ENCODE measurements at regions not wholly inside any gene's neighbourhood (a gene's known extent, or its start where the extent isn't known, plus 50 kb on each side); places are given as distances from the start of the nearest gene placed in this dataset.

DNA sequence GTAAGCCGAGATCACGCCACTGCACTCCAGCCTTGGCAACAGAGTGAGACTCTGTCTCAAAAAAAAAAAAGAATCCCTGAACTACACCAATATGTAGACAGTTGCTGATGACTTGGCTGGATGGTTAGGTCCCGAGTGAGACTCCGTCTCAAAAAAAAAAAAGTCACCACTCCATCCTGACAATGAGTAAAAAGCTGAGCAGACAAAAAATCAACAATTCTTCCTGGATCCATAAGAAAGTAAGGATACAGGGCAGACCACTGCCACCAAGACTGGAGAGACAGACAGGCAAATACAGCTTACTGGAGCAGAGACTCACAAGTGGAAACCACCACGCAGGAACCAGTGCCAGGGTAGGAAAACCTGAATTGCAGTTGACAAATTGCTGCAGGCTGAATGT, 67.1 kb upstream of the ERCC4 start:
- Histone ChIP-seq H3K36me3 (ENCODE audit: control insufficient read depth, insufficient read depth, low read length) (no peaks in the 10 kb centered on the region), H3K4me3 (replicated peaks; ENCODE audit: low read depth, low read length) (no peak overlapping the region), H3K27me3 (replicated peaks; ENCODE audit: control insufficient read depth, insufficient read depth, low read length) (no peaks in the 10 kb centered on the region; the same call in 1 of the 2 replicates)
- no peak for DNase-seq (ENCODE audit: extremely low read depth, insufficient read length)
- TF ChIP-seq, protein P1, sequence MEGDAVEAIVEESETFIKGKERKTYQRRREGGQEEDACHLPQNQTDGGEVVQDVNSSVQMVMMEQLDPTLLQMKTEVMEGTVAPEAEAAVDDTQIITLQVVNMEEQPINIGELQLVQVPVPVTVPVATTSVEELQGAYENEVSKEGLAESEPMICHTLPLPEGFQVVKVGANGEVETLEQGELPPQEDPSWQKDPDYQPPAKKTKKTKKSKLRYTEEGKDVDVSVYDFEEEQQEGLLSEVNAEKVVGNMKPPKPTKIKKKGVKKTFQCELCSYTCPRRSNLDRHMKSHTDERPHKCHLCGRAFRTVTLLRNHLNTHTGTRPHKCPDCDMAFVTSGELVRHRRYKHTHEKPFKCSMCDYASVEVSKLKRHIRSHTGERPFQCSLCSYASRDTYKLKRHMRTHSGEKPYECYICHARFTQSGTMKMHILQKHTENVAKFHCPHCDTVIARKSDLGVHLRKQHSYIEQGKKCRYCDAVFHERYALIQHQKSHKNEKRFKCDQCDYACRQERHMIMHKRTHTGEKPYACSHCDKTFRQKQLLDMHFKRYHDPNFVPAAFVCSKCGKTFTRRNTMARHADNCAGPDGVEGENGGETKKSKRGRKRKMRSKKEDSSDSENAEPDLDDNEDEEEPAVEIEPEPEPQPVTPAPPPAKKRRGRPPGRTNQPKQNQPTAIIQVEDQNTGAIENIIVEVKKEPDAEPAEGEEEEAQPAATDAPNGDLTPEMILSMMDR (IDR thresholded peaks at IDR 0.05; ENCODE audit: insufficient read depth, low read length, poor library complexity, severe bottlenecking): no peak

DNA sequence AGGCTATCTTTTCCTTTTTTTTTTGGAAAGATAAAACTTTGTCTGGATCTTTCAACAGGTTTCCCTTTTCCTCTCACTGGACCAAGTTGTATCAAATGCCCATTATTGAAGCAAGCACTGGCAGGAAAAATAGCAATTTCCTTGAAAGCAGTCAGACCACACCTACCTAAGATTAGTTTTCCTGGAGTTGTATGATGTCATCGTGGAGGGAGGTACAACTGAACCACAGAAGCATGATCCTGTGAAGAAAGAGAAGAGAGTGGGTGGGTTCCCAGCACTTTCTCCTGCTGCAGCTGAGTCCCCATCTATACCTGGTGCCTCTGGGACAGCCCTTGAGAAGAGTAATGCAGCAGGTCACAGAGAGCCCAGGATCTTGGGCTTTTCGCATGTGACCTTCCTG, 63.6 kb upstream of the ERCC4 start:
- H3K27me3 ChIP-seq (replicated peaks; ENCODE audit: control insufficient read depth, insufficient read depth, low read length): no peaks in the 10 kb centered on the region
- H3K36me3 ChIP-seq (ENCODE audit: control insufficient read depth, insufficient read depth, low read length): no peaks in the 10 kb centered on the region
- H3K4me3 ChIP-seq (replicated peaks; ENCODE audit: low read depth, low read length): no peak overlapping the region
- TF ChIP-seq, protein P1 (IDR thresholded peaks at IDR 0.05; ENCODE audit: insufficient read depth, low read length, poor library complexity, severe bottlenecking): no peak
- DNase-seq (ENCODE audit: extremely low read depth, insufficient read length): no peak

DNA sequence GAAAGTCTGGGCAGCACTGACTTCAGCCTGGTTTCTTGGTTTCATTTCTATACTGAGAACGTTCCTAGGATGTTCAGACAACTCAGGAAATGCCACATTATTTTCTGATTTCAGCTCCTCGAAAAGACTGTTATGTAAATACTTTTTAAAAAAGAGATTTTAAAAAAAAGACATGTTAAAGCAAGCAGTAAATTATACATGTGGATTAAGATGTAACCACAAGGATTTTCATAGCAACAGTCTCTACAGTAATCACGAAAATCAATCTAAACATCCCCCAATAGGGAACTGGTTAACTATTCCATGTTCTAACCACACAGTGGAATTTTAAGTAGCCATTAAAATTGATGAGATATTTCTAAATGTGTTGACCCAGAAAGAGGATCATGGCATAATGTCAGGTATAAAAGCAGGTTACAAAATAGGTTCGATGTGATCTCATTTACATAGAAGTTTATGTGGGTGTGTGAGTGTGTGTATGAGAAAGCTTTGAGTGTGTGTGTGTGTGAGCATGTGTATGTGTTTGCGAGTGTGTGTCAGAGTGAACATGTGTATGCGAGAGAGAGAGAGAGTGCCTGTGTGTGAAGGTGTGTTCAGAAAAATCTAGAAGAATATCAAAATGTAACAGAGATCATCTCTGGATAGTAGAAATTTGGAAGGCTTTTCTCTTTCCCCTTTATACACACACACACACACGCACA, 63.0 kb upstream of the ERCC4 start:
- H3K4me3 ChIP-seq (replicated peaks; ENCODE audit: low read depth, low read length): no peak overlapping the region
- no peak for DNase-seq (ENCODE audit: extremely low read depth, insufficient read length)
- no peaks in the 10 kb centered on the region for H3K27me3 ChIP-seq (replicated peaks; ENCODE audit: control insufficient read depth, insufficient read depth, low read length)
- H3K36me3 ChIP-seq (ENCODE audit: control insufficient read depth, insufficient read depth, low read length): no peaks in the 10 kb centered on the region
- TF ChIP-seq, protein P1 (IDR thresholded peaks at IDR 0.05; ENCODE audit: insufficient read depth, low read length, poor library complexity, severe bottlenecking): no peak

DNA sequence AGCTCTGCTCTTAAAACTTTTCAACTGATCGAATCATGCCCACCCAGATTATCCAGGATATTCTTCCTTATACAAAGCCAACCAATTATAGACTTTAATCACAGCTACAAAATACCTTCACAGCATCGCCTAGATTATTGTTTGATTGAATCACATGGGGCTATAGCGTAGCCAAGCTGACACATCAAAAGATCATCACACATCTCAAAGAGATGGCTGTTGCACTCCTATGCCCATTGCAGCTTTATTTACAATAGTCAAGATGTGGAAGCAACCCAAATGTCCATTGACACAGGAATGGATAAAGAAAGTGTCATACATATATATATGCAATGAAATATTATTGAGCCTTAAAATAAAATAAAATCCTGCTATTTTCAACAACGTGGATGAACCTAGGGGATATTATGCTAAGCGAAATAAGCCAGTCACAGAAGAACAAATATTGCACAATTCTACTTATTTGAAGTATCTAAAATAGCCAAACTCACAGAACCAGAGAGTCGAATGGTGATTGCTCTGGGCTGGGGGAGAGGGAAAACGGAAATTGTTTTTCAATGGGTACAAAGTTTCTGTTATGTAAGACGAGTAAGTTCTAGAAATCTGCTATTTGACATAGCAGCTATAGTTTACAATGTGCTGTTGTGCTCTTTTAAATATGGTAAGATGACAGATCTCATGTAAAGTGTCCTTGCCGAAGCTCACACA, 60.9 kb upstream of the ERCC4 start:
- no peaks in the 10 kb centered on the region for H3K36me3 ChIP-seq (ENCODE audit: control insufficient read depth, insufficient read depth, low read length)
- TF ChIP-seq, protein P1 (IDR thresholded peaks at IDR 0.05; ENCODE audit: insufficient read depth, low read length, poor library complexity, severe bottlenecking): no peak
- no peaks in the 10 kb centered on the region for H3K27me3 ChIP-seq (replicated peaks; ENCODE audit: control insufficient read depth, insufficient read depth, low read length)
- no peak overlapping the region for H3K4me3 ChIP-seq (replicated peaks; ENCODE audit: low read depth, low read length)
- no peak for DNase-seq (ENCODE audit: extremely low read depth, insufficient read length)

DNA sequence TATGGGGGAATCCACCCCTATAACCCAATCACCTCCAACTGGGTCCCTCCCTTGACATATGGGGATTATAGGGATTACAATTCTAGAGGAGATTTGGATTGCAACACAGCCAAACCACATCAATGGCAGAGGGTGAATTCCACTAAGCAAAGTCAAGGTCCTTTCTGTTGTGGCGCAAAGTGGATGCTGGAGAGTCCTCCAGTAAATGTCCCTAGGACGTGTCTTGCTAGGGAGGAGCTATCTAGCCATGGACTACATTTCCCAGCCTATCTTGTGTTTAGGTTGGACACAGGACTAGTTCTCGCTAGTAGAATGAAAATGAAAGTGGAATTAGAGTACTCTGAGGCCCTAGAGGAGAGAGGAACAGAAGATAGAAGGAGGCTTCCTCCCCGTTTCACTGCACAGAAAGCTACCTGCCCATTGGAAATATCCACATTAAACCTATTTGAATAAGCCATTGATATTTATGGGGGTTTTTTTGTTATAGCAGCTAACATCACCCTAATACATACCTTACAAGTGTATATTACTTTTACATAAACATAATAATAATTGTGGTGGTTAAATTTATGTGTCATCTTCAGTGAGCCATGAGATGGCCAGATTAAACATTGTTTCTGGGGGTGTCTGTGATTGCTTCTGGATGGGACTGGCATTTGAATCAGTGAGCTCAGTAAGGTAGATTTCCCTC, 56.7 kb upstream of the ERCC4 start:
- no peak for DNase-seq (ENCODE audit: extremely low read depth, insufficient read length)
- Histone ChIP-seq H3K27me3 (replicated peaks; ENCODE audit: control insufficient read depth, insufficient read depth, low read length) (no peaks in the 10 kb centered on the region), H3K4me3 (replicated peaks; ENCODE audit: low read depth, low read length) (no peak overlapping the region), H3K36me3 (ENCODE audit: control insufficient read depth, insufficient read depth, low read length) (no peaks in the 10 kb centered on the region)
- TF ChIP-seq, protein P1 (IDR thresholded peaks at IDR 0.05; ENCODE audit: insufficient read depth, low read length, poor library complexity, severe bottlenecking): no peak
